Amniotic epithelial cell (primary cell): ENCODE measurements at regions not wholly inside any gene's neighbourhood (a gene's known extent, or its start where the extent isn't known, plus 50 kb on each side); places are given as distances from the start of the nearest gene placed in this dataset.
A peak's percentile ranks its signal among the peaks of the same experiment; 100 is the strongest.
"Not testable (repeated sequence)": the region's sequence is repeated elsewhere in the genome, so short reads cannot be mapped to it uniquely, and the experiment has no call there.

Source experiments
- DNase-seq: peaks from one replicate; pipeline ENCODE4 v3.0.0-alpha.2; 2010; ENCODE audit warnings: low read depth

DNA sequence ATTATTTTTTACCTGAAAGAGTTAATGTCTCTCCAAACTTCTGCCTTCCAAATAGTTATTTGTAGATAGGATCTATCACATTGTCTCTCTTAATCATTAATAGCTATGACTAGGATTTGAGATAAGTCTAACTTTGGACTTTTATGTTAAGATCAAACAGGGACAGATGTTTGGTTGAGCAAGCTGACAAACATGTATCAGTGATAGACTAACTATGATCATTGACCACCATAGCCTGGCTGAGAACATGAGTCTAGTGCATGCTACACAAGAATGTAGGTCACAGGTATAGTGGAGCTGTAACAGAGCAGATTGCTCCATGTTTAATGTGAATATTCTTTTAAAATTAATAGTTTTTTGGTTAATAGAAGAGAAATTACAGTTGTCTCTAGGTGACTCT is 52.0 kb downstream of the SYT15B start:
- DNase-seq: not testable (repeated sequence)

DNA sequence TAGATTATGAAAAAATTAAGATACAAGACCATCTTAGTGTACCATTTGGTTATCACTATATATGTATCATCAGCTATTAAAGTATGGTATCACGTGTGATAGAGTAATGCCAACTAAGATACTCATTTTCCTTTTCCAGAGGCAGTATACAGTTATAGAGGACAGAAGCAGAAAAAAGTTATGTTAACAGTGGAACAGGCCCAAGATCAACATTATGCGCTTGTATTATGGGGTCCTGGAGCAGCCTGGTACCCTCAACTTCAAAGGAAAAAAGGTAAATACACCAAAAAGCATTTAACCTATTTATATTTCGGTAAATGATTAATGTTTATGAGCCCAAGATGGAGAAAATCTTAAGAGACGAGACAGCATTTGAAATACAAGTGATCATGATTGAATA is 52.9 kb downstream of the SYT15B start:
- not testable (repeated sequence) for DNase-seq

DNA sequence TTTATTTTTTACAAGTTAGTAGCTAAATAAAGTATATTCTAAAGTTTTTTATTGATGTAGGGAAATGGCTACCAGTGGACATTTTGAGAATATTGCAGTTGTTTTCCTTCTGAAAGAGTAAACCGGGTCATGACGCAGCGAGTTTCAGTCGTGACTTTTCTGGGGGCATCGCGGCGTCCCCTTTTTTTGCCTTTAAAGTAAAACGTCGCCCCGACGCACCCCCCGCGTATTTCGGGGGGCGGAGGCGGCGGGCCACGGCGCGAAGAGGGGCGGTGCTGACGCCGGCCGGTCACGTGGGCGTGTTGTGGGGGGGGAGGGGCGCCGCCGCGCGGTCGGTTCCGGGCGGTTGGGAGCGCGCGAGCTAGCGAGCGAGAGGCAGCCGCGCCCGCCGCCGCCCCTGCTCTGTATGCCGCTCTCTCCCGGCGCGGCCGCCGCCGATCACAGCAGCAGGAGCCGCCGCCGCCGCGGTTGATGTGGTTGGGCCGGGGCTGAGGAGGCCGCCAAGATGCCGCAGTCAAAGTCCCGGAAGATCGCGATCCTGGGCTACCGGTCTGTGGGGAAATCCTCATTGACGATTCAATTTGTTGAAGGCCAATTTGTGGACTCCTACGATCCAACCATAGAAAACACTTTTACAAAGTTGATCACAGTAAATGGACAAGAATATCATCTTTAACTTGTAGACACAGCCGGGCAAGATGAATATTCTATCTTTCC is 57.5 kb downstream of the SYT15B start:
- DNase-seq: not testable (repeated sequence)

DNA sequence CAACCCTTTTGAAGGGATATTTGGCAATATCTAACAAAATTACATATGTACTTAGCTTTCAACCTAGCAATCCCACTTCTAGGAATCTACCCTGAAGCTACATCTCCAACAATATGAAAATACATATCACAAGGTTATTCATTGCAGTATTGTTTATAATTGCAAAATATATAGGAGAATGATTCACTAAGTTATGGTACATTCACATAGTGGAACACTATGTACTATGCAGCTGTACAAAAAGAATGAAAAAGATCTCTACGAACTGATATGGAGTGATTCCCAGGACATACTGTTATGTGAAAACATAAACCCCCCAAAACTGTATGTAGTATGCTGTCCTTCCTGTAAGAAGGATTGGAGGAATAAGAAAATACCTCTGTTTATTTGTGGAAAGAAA is 62.1 kb downstream of the SYT15B start:
- peak; percentile 91 for DNase-seq

DNA sequence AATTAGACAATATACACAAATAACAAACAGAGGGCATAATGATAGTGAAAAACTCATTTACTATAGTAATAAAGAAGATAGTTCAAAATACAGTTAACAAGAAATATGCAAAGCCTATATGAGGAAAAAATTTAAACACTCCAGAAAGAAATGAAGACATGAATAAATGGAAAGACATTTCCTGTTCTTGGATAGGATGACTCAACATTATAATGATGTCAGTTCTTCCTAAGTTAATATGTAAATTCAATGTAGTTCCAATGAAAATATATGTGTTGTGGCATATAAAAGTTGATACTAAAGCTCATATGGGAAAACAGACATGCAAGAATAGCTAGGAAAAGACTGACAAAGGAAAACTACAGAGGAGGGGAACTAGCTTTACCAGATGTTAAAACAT is 63.5 kb downstream of the SYT15B start:
- peak; percentile 25 for DNase-seq

DNA sequence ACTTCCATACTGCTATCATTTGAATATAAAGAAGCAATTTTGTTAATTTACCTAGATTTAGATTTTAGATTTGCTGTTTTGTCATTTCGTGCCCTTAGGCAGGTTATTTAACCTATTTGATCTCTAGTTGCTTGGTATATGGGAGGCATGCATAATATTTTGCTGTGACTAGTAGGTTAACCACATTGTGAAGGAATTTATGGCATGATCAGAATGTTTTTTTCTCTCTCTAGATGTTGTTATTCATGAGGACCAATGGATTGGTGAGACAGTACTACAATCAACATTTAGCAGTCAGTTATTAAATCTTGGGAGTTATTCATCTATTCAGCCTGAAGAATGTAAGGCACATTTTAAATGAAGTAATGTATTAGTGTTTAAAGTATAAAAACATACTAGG is 67.2 kb downstream of the SYT15B start:
- not testable (repeated sequence) for DNase-seq

DNA sequence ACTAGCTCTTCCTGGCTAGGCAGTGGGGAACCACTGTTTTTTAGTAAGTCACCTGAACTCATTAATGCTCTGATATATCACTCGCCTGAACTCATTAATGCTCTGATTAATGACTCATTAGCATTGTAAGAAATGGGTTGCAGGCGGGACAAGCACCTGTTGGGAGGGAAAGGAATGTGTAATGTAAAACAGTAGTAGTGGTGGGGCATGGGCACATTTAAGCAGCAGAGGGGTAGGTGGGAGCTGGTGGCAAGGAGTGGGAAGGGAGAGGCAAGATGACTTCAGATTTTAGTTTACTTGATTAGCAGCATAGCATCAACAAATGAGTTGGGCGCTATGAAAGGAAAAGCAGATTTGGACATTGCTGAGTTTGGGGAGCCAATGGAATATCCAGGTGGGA is 68.2 kb downstream of the SYT15B start:
- DNase-seq: not testable (repeated sequence)

DNA sequence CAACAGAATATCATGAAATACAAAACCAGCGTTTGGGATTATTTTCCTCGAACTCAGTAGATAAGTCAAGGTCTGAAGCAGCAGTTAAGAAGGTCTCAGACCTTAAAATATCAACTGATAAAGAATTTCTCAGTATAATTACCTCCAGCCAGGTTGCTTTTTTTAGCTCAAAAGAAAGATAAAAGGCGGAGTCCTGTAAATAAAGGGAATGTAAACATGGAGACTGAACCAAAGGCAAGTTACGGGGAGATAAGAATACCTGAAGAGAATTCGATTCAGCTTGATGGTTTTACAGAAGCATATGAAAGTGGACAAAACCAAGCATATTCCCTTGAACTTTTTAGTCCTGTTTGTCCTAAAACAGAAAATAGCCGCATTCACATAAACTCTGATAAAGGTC is 73.1 kb downstream of the SYT15B start:
- DNase-seq: not testable (repeated sequence)

DNA sequence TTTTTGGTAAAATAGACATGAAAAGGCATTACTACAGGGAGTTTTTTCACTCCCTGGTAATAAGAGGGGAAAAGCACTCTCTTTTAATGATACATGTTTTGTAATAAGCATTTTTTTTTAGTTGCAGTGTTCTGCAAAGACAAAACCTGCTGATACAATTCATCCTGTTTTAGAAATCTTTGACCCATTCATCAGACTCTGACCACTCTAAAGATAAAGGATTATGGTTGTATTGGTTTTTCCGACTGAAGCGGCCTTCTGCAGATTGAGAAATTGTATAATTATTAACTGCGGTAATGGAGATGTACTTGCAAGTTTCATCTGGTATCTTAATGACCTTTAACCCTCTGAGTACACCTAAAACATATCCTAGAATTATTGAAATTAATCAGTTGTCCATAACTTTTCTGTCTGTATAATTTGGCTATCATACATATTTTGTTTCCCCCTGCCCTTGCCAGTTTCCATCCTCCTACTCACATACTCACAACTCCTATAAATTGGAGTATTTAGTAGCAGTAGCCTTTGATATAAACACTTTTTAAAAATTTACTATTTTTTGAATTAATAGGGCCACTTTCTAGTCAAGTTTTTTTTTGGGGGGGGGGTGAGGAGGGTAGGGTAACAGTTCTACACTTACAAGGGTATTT is 79.4 kb downstream of the SYT15B start:
- DNase-seq: not testable (repeated sequence)

DNA sequence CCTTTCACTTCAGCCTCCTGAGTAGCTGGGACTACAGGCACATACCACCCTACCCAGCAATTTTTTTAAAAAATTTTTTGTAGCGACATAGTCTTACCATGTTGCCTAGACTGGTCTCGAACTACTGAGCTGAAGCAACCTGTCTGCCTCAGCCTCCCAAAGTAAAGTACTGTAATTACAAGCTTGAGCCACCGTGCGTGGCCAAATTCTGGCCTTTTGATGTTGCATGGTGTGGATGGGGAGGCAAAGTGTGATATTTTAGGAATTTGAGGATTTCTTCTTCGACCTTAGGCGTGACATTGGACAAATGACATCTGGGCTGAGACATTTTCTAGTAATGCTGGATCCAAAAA is 81.8 kb downstream of the SYT15B start:
- not testable (repeated sequence) for DNase-seq

DNA sequence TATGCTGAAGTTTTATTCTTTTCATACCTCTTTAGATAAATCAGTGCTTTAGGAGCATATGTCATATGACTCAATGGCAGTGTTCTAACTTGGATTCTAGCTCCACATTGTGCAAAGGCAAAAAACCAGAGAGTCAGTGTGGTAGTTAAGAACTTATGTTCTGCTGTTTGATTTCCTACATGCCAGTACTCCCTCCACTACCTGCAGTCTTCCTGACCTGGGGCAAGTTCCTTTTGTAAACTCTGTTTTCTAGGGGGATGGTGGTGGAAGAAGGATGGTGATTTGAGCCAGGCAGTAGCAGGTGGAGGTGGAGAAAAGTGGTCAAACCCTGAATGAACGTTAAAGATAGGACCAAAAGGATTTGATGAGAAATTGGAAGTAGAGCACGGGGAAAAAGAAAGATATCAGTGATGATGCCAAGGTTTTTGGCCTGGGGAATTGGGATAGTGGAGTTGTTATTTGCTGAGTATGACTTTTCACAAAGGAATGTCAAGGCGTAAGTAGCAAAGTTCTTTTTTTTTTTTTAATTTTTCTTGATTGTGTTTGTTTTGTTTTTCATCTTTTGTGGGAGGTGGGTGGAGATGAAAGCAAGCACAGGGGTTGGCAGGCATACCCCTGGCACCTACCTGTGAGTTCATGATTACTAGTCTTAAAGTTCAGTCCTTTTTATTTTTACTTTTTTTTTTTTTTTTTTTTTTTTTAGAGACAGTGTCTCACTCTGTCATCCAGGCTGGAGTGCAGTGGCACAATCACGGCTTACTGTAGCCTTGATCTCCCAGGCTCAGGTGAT is 82.3 kb downstream of the SYT15B start:
- DNase-seq: not testable (repeated sequence)

DNA sequence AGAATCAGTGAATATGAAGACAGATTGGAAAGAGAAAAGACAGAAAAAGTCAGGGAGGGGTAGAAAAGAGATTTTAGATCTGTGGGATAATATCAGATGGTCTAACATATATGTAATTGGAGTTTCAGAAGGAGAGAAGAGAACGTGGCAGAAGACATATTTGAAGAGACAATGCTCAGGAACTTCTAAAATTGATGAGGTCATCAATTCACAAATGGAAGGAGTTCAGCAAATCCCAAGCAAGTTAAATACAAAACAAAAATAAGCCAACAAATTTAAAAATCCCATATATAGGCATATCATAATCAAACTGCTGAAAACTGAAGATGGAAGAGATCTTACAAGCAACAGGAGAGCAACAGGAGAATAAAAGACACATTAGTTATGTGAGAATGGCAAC is 87.3 kb downstream of the SYT15B start:
- not testable (repeated sequence) for DNase-seq

DNA sequence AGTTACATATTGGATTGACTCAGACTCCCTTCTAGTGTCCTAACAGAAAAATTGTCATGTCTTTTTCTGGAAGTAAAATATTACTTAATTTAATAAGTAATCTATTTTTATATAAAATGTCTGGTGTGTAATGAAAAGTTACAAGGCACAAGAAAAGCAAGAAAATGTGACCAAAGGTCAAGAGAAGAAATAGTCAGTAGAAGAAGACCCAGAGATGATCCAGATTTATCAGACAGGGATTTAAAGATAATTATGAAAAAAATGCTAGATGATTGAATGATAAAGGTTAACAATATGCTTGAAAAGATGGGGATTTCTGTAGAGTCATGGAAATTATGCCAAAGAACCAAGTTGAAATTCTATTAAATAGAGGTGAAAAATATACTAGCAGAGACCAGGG is 87.8 kb downstream of the SYT15B start:
- DNase-seq: not testable (repeated sequence)

DNA sequence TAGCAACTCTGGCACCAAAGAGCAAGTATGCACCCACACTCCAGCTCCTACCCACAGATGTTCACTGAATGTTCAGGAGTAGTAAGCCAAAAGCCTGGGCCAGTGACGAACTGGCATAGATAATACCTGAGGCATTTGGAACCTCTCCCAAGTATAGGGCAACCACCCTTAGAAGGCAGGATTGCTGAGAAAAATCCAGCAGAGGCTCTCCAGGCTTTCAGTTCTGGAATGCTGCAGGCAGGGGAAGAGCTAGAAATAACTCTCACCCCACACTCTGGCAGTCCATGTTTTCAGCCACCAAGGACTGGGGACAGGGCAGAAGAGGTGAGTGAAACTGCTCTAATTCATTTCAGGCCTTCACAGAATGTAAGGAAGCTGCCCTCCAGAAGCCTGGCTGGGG is 90.3 kb downstream of the SYT15B start:
- DNase-seq: not testable (repeated sequence)

DNA sequence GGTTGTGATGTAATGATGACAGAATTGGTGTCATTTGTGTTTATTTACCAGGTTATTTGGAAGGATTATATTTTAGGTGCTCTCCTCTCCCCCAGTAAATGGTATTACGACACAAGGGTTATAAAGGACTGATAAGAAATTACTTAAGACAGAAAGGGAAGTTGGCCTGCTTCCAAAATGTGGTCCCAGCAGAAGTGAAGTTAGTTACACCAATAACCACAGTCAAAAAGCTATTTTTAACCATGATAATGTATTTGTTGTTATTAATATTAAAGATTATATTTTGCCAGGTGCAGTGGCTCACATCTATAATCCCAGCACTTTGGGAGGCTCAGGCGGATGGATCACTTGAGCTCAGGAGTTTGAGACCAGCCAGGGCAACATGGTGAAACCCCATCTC is 92.5 kb downstream of the SYT15B start:
- not testable (repeated sequence) for DNase-seq

DNA sequence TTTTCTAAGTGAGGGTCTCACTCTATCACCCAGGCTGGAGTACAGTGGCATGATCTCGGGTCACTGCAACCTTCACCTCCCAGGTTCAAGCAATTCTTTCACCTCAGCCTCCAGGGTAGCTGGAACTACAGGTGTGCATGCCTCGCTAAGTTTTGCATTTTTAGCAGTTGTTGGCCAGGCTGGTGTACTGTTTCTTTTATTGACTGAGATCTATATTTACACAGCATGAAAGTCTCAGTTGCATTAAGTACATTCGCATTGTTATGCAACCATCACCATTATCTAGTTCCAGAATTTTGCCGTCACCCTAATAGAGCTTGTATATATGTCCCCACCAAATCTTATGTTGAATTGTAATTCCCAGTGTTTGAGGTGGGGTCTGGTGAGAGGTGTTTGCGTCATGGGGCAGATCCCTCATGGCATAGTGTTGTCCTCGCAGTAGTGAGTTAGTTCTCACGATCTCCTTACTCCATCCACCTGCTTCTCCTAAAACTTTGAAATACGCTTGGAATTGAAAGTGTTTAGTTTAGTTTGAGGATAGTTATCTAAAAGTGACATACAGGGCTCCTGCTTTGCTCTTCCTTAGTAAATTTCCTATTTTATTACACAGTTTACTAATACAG is 101.3 kb downstream of the SYT15B start:
- not testable (repeated sequence) for DNase-seq

DNA sequence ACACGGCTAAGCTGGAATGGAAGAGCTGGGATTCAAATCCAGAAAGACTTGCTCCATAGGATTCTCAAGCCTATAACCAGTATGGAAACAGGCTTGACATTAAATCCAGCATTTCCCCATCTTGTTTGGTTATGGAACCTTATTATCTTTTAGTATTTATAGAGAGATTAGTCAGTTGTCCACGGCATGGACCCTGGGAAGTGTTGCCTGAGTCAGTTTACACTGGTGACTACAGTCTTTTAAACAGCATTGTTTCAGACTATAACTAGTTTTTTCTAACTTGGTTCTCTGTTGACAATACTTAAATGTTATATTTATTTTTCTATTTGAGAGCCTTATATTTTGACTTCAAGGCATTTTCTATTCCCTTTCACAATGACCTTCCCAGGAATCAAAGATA is 106.7 kb downstream of the SYT15B start:
- not testable (repeated sequence) for DNase-seq

DNA sequence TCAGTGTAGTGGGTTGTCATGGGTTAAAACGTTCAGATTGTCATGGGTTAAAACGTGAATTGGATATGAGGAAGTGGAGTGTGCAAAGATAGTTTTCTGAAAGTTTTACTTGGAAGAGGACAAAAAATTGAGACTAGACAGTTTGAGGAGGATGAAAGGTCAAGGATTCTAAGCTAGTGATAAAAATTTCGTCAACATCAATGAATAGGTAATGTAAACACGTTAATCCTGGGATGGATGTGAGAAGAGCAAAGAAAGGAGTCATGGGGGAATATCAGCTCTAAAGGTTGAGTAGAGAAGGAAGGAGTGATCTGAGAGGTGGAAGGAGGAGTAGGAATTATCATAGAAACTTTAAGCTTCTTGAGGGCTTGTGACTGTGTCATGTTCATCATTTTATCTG is 109.2 kb downstream of the SYT15B start:
- not testable (repeated sequence) for DNase-seq

DNA sequence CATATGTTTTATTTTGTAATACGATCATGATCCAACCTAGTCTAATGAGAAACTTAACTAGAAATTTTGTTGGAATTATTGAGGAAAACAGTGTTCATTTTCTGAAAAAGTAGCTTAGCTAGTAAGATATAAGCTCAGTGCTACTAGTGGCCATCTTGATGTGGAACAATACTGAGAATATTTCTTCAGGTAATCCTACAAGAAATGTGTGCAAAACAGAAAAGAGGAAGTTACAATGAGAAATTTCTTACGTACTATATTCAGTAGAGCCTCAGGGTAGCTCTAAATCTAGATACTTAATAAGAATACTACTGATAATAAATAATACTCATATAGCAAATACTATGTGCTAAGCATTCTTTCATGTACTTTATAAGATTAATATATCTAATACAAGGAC is 114.8 kb downstream of the SYT15B start:
- DNase-seq: not testable (repeated sequence)

DNA sequence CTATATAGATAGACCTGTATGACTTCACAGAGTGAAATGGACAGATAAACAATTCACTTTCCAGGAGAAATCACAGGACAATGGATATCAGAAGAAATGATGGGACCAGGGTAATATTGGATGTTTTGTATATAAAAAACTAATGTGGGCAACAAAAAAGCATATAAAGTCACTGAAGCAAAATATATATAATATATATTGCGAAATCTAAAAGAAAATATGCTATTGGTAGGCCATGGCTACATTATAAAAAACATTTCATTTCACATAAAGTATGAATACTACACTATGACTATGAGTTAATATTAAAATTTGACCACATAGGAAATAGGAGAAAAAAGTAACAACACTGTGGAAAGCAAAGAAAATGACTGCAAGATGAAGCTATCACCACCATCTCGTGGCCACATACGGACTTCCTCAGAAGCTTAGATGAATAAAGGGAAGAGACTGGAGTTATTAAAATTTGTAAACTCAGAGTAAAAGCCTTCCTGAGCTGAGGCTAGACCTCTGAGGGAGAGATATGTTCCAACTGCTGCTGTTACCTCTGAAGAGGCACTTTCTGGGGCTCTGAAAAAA is 115.8 kb downstream of the SYT15B start:
- not testable (repeated sequence) for DNase-seq

DNA sequence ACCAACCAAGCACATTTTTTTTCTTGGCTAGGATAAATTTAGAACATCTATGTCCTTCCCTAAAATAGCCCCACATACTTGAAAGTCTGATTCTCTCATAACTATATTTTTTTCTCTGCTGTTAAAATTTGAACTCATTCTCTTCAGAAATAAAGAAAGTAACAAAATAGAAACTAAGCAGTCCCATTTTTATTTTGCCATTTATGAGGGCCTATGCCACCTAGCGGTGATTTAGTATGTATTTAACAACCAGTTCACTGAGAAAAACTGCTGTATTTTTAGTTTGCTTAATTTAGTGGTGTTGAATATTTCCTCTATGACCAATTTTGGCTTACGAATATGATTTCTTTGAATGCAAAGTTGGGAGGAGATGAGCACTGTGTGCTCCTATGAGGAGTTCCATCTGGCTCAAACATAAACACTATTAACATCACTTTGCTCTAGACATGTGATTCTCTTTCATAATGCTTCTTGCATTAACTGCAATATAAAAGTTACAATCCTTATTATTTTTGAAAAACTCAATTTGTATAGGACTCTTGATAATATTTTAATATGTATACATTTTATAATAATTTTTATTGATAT is 116.6 kb downstream of the SYT15B start:
- not testable (repeated sequence) for DNase-seq

DNA sequence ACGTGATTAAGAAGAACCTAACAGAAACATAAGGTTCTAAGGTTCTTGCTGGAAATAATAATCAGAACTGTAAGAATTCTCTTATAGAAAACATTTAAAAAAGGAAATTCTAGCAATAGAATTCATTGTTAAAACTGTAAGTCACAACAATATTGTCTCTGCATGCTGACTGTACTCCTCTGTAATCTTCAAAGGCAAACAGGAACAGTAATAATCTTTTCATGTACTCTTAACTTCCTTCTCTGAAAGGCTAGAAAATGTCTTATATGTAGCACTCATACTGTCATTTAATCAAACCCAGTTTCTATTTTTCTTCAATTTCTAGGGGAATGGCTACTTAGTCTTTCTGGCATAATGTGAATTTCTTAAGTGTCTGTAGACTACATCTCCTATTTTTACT is 103.5 kb upstream of the AGAP9 start:
- not testable (repeated sequence) for DNase-seq
